ENCODE measurements at regions not wholly inside any gene's neighbourhood (a gene's known extent, or its start where the extent isn't known, plus 50 kb on each side); places are given as distances from the start of the nearest gene placed in this dataset.

GRCh38 chr2:74063486-74063885 lies 78.8 kb downstream of the TET3 start:
- no peak for DNase-seq (ENCODE audit: extremely low read depth, low read depth)
- TF ChIP-seq CTCF (IDR thresholded peaks at IDR 0.05; ENCODE audit: low read depth, low read length, missing control alignments), result no peak

GRCh38 chr2:74065456-74065855 lies 80.7 kb downstream of the TET3 start:
- H3K4me3 ChIP-seq (replicated peaks; ENCODE audit: low read depth, low read length), result no peak overlapping the region
- DNase-seq (ENCODE audit: extremely low read depth, low read depth), result no peak
- TF ChIP-seq CTCF (IDR thresholded peaks at IDR 0.05; ENCODE audit: low read depth, low read length, missing control alignments), result no peak

More at GRCh38 chr2:74063486-74063885, 78.8 kb downstream of the TET3 start:
- H3K4me3 ChIP-seq (replicated peaks; ENCODE audit: low read depth, low read length), result no peak overlapping the region

DNA sequence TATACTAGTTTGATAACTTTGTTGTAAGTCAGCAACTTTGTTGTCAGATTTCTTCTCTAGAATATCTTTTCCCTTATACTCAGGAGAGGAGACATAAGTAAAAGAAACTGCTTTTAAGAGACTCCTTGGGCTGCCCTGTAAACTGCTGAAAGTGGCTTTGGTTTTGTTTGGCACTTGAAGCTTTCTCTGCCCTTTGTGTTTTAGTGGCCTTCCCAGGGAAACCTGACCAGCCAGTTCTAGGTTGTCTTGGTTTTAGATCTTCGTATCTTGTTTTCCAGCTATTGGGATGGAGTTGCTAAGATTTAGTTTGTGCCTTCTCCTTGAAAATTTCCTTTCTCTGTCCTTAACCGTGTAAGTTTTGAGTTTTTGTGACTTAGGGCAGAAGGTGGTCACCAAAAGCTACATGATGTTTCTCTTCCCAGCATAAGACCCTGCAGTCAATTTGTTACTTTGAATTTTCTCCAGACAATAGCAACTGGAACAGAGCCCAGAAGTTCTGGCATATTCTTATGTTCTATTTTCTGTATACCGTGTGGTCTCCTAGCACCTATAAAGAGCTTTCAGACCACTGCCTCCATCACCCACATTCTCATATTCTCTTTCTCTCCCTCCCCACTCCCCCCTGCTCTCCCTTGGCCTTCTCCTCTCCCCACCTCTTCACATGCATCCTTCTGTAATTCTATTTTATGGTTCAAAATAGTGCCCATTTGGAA lies 81.1 kb downstream of the BOLA3 start:
- DNase-seq (ENCODE audit: extremely low read depth, low read depth), result no peak
- TF ChIP-seq CTCF (IDR thresholded peaks at IDR 0.05; ENCODE audit: low read depth, low read length, missing control alignments), result no peak
- H3K4me3 ChIP-seq (replicated peaks; ENCODE audit: low read depth, low read length), result no peak overlapping the region

DNA sequence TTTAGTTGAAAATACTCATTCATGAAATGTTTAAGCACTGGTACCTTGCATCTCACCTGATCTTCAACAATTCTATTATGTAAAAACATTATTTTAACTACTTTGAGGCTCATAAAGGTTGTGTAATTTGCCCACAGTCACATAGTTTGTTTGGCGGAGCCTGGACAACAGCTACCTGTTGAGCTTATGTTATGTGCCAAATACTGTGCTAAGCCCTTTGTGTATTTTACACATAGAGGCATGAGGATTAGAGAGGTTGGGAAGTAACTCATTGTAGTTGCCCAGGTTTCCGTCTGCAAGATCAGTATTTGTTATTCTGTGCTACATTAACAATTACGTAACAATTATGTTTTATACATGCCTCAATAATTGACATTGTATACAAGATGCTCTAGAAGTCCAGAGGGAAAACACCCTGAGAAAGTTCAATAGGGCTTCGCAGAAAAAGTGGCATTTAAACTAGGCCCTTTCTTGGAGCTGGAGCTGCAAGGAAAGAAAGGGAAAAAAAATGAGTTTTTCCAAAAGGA lies 80.4 kb downstream of the BOLA3 start:
- H3K4me3 ChIP-seq (replicated peaks; ENCODE audit: low read depth, low read length), result no peak overlapping the region
- DNase-seq (ENCODE audit: extremely low read depth, low read depth), result no peak
- no peak for TF ChIP-seq CTCF (IDR thresholded peaks at IDR 0.05; ENCODE audit: low read depth, low read length, missing control alignments)

- TF ChIP-seq CTCF (IDR thresholded peaks at IDR 0.05; ENCODE audit: low read depth, low read length, missing control alignments), result no peak
- DNase-seq (ENCODE audit: extremely low read depth, low read depth), result no peak
- H3K4me3 ChIP-seq (replicated peaks; ENCODE audit: low read depth, low read length), result no peak overlapping the region
These were observed 76.7 kb downstream of the BOLA3 start for GRCh38 chr2:74070991-74071390.

DNA sequence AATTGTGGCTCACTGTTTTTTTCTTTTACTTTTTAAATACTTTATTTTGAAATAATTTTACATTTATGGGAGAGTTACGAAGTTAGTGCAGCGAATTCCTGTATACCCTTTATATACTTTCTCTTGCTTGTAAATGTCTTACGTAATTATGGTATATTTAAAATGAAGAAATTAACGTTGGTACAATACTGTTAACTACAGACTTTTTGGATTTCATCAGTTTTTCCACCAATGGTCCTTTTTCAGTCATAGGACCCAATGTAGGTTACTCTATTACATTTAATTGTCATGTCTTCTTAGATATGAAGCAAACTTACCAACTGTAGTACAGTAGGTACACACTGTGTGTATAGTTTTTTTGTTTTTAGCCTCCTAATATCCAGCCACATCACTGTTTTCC lies 76.3 kb downstream of the BOLA3 start:
- DNase-seq (ENCODE audit: extremely low read depth, low read depth), result no peak
- TF ChIP-seq CTCF (IDR thresholded peaks at IDR 0.05; ENCODE audit: low read depth, low read length, missing control alignments), result no peak
- H3K4me3 ChIP-seq (replicated peaks; ENCODE audit: low read depth, low read length), result no peak overlapping the region

All from HFF-Myc (cell line).